IMR-90 (cell line): ENCODE measurements at regions not wholly inside any gene's neighbourhood (a gene's known extent, or its start where the extent isn't known, plus 50 kb on each side); places are given as distances from the start of the nearest gene placed in this dataset.

ENCODE experiments used
- ATAC-seq: fragments of 200-7000 bp; cut with Tn5 transposase; 2 replicates; pipeline ENCODE4 v1.9.1; 2020; ENCODE audit warnings: low read depth, mild to moderate bottlenecking, moderate library complexity
- BruUV-seq: library from RNA; stranded (reverse); fragments of 400-500 nt; replicated peaks from 2 replicates; lab custom pipeline; 2021; lab: Mats Ljungman, UMichigan
- CTCF ChIA-PET: fragments of 300-600 bp; formaldehyde crosslinking; extraction: SDS; loops from one replicate; lab custom pipeline; 2021; ENCODE audit warnings: antibody characterized with exemption; lab: Yijun Ruan, JAX
- POLR2A ChIA-PET: fragments of 300-600 bp; sonication (Branson Sonifier 250); formaldehyde crosslinking; loops from one replicate; lab custom pipeline; 2022; ENCODE audit warnings: antibody characterized with exemption; ENCODE audit not compliant: unreplicated experiment; lab: Charles Lee
- DNase-seq: peaks from one replicate; pipeline ENCODE4 v3.0.0; 2013
- H2AFZ ChIP-seq: replicated peaks from 2 replicates; pipeline ENCODE3; 2013; ENCODE audit warnings: low read length, mild to moderate bottlenecking; ENCODE audit not compliant: poor library complexity
- H2AK5ac ChIP-seq: 2 replicates; pipeline ENCODE4 v1.6.1; 2013; ENCODE audit warnings: low read depth, low read length, inconsistent platforms
- H2AK9ac ChIP-seq: replicated peaks from 2 replicates; pipeline ENCODE3; 2013; ENCODE audit warnings: mild to moderate bottlenecking, low read depth, low read length, moderate library complexity; ENCODE audit not compliant: poor library complexity
- H2BK120ac ChIP-seq: 2 replicates; pipeline ENCODE4 v1.6.1; 2013; ENCODE audit warnings: low read depth, low read length, inconsistent platforms
- H2BK15ac ChIP-seq: 3 replicates; pipeline ENCODE4 v1.6.1; 2013; ENCODE audit warnings: low read depth, low read length, inconsistent platforms
- H2BK20ac ChIP-seq: 2 replicates; pipeline ENCODE4 v1.6.1; 2013; ENCODE audit warnings: low read depth, mild to moderate bottlenecking, inconsistent platforms, low read length, moderate library complexity
- H2BK5ac ChIP-seq: 2 replicates; pipeline ENCODE4 v1.6.1; 2013; ENCODE audit warnings: mild to moderate bottlenecking, low read depth, low read length, inconsistent platforms; ENCODE audit not compliant: poor library complexity, severe bottlenecking
- H3K14ac ChIP-seq: replicated peaks from 2 replicates; pipeline ENCODE4 v1.6.1; 2013; ENCODE audit warnings: low read depth, low read length, inconsistent platforms
- H3K18ac ChIP-seq: 2 replicates; pipeline ENCODE4 v1.6.1; 2013; ENCODE audit warnings: low read depth, low read length, control low read depth
- H3K23ac ChIP-seq: 2 replicates; pipeline ENCODE4 v1.6.1; 2013; ENCODE audit warnings: low read depth, low read length, inconsistent platforms
- H3K27ac ChIP-seq: 2 replicates; pipeline ENCODE4 v1.5.1; 2013; ENCODE audit warnings: mild to moderate bottlenecking, control low read depth, low read length; ENCODE audit not compliant: insufficient read depth
- H3K27me3 ChIP-seq: 2 replicates; pipeline ENCODE4 v1.6.1; 2013; ENCODE audit warnings: low read length; ENCODE audit not compliant: control insufficient read depth, insufficient read depth
- H3K36me3 ChIP-seq: 2 replicates; pipeline ENCODE4 v1.6.1; 2013; ENCODE audit warnings: low read length, mixed read lengths; ENCODE audit not compliant: control insufficient read depth, insufficient read depth
- H3K4ac ChIP-seq: 2 replicates; pipeline ENCODE4 v1.6.1; 2013; ENCODE audit warnings: low read depth, low read length, inconsistent platforms
- H3K4me1 ChIP-seq: 2 replicates; pipeline ENCODE4 v1.6.1; 2013; ENCODE audit warnings: low read length, mixed read lengths; ENCODE audit not compliant: control insufficient read depth, insufficient read depth
- H3K4me2 ChIP-seq: 2 replicates; pipeline ENCODE4 v1.6.1; 2013; ENCODE audit warnings: low read depth, mild to moderate bottlenecking, control low read depth, low read length, moderate library complexity
- H3K4me3 ChIP-seq: 2 replicates; pipeline ENCODE4 v1.5.1; 2013; ENCODE audit warnings: low read depth, mild to moderate bottlenecking, control low read depth, low read length, moderate library complexity; ENCODE audit not compliant: insufficient read depth
- H3K56ac ChIP-seq: 2 replicates; pipeline ENCODE4 v1.6.1; 2013; ENCODE audit warnings: low read length, inconsistent platforms; ENCODE audit not compliant: insufficient read depth; ENCODE audit errors: extremely low read depth
- H3K79me1 ChIP-seq, 2 experiments: 2 replicates each; pipeline ENCODE4 v1.6.1; 2013; ENCODE audit warnings: low read length in 2 of 2, inconsistent platforms in 1 of 2, low read depth in 1 of 2
- H3K9ac ChIP-seq: 2 replicates; pipeline ENCODE4 v1.6.1; 2013; ENCODE audit warnings: low read depth, low read length, control low read depth
- H3K9me1 ChIP-seq: 2 replicates; pipeline ENCODE4 v1.6.1; 2013; ENCODE audit warnings: low read length, inconsistent platforms; ENCODE audit not compliant: insufficient read depth
- H3K9me3 ChIP-seq: 2 replicates; pipeline ENCODE4 v1.6.1; 2013; ENCODE audit warnings: low read length; ENCODE audit not compliant: control insufficient read depth, insufficient read depth
- H4K20me1 ChIP-seq: 2 replicates; pipeline ENCODE4 v1.6.1; 2013; ENCODE audit warnings: low read length, inconsistent platforms; ENCODE audit not compliant: insufficient read depth
- H4K5ac ChIP-seq: 2 replicates; pipeline ENCODE4 v1.6.1; 2013; ENCODE audit warnings: mild to moderate bottlenecking, low read depth, low read length, control low read depth
- H4K8ac ChIP-seq, 2 experiments: 2 replicates each; pipeline ENCODE4 v1.6.1; 2013; ENCODE audit warnings: low read depth in 2 of 2, low read length in 2 of 2, control low read depth in 1 of 2, inconsistent platforms in 1 of 2
- H4K91ac ChIP-seq: 2 replicates; pipeline ENCODE4 v1.6.1; 2013; ENCODE audit warnings: low read depth, low read length, inconsistent platforms; ENCODE audit not compliant: insufficient read depth
- WGBS, 2 experiments: methylation state at CpG; one replicate each; pipeline versions ENCODE4 v1.1.5 to v1.1.7; 2013; ENCODE audit warnings: missing lambda C conversion rate in 2 of 2; ENCODE audit not compliant: insufficient read length in 1 of 2; ENCODE audit errors: extremely low coverage in 2 of 2; 5-methylcytosine and 5-hydroxymethylcytosine counted together
- dilution Hi-C: fragments of 300-500 bp; cut with HindIII; formaldehyde crosslinking; loops from one replicate; pipeline ENCODE4 v1.14.3; 2018; ENCODE audit warnings: low sequenced_read_pairs; ENCODE audit not compliant: unreplicated experiment
- in situ Hi-C: fragments of 300-500 bp; cut with MboI; formaldehyde crosslinking; loops from 3 replicates; pipeline ENCODE4 v1.14.3; 2019; ENCODE audit warnings: low sequenced_read_pairs, inconsistent platforms, mixed read lengths
- intact Hi-C: fragments of 100-400 bp; cut with micrococcal nuclease; formaldehyde crosslinking; loops from 2 replicates; pipeline ENCODE4 v1.10.0; 2022
- TF ChIP-seq, protein P1 (sequence below): fragments of 150-350 bp; IDR thresholded peaks from 2 replicates; pipeline ENCODE4 v1.6.1; 2016; ENCODE audit warnings: low read depth, mild to moderate bottlenecking, low read length, moderate library complexity, borderline replicate concordance

DNA sequence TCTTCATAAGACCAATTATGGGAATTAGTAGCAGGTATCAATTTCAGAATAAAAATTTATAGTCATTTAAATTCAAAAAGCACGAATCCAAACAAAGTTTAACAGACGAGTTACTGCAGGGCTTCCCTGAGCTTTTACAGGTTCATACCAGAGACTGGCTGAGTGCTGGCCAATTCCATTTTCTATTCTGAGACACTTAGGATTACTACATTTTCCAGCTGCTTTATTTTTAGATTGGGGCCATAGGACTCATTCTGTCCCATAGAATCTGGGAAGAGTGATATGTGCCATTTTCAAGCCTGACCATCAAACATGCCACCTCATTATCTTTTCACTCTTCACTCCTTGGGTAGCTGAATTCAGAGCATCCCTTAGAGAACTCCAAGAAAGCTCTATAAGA lies 410.7 kb downstream of the DNAH5 start:
- CTCF ChIA-PET = no interaction called here
- H3K27ac ChIP-seq = no peak overlapping the region
- in situ Hi-C loops = no loop called here
- H3K79me1 ChIP-seq = no peaks in the 10 kb centered on the region
- H3K4me3 ChIP-seq = no peak overlapping the region
- H2BK120ac ChIP-seq = no peak overlapping the region
- no peak overlapping the region for H3K14ac ChIP-seq
- no peaks in the 10 kb centered on the region for H3K9me3 ChIP-seq
- H3K9me1 ChIP-seq = peaks cover 3% of the 10 kb centered on the region
- no peaks in the 10 kb centered on the region for H3K36me3 ChIP-seq
- no peak overlapping the region for H4K8ac ChIP-seq
- no peak overlapping the region for H4K91ac ChIP-seq
- no peak overlapping the region for H3K4ac ChIP-seq
- H3K27me3 ChIP-seq = peaks cover 2% of the 10 kb centered on the region
- H2BK15ac ChIP-seq = no peak overlapping the region
- TF ChIP-seq, protein P1, sequence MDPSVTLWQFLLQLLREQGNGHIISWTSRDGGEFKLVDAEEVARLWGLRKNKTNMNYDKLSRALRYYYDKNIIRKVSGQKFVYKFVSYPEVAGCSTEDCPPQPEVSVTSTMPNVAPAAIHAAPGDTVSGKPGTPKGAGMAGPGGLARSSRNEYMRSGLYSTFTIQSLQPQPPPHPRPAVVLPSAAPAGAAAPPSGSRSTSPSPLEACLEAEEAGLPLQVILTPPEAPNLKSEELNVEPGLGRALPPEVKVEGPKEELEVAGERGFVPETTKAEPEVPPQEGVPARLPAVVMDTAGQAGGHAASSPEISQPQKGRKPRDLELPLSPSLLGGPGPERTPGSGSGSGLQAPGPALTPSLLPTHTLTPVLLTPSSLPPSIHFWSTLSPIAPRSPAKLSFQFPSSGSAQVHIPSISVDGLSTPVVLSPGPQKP = no peak
- DNase-seq = no peak
- WGBS, 2 experiments = no CpG with 5 or more reads among the region's 2 CpGs
- no peak overlapping the region for H2AFZ ChIP-seq
- POLR2A ChIA-PET = no interaction called here
- H3K18ac ChIP-seq = no peak overlapping the region
- no peaks in the 10 kb centered on the region for H4K20me1 ChIP-seq
- no peak overlapping the region for H2BK20ac ChIP-seq
- no peak overlapping the region for H2BK5ac ChIP-seq
- no peak for ATAC-seq
- H3K4me1 ChIP-seq = peaks cover 2% of the 10 kb centered on the region
- no peak overlapping the region for H3K4me2 ChIP-seq
- intact Hi-C loops = no loop called here
- no peak overlapping the region for H3K56ac ChIP-seq
- BruUV-seq = no TSS peak
- dilution Hi-C loops = no loop called here
- no peak overlapping the region for H2AK9ac ChIP-seq
- no peak overlapping the region for H4K5ac ChIP-seq
- no peak overlapping the region for H3K9ac ChIP-seq
- no peak overlapping the region for H3K23ac ChIP-seq
- no peak overlapping the region for H2AK5ac ChIP-seq
